GM12875 (cell line): ENCODE measurements at regions not wholly inside any gene's neighbourhood (a gene's known extent, or its start where the extent isn't known, plus 50 kb on each side); places are given as distances from the start of the nearest gene placed in this dataset.
"Not testable (repeated sequence)": the region's sequence is repeated elsewhere in the genome, so short reads cannot be mapped to it uniquely, and the experiment has no call there.

Experiments
- H3K4me3 ChIP-seq: one replicate; pipeline ENCODE4 v1.5.1; 2011; ENCODE audit warnings: low read depth, low read length, control low read depth
- TF ChIP-seq, protein P1 (sequence below): IDR thresholded peaks from 2 replicates; pipeline ENCODE4 v1.5.1; 2011; ENCODE audit warnings: low read depth, mild to moderate bottlenecking, control low read depth, inconsistent platforms, low read length, moderate library complexity, borderline replicate concordance; ENCODE audit not compliant: insufficient read depth

DNA sequence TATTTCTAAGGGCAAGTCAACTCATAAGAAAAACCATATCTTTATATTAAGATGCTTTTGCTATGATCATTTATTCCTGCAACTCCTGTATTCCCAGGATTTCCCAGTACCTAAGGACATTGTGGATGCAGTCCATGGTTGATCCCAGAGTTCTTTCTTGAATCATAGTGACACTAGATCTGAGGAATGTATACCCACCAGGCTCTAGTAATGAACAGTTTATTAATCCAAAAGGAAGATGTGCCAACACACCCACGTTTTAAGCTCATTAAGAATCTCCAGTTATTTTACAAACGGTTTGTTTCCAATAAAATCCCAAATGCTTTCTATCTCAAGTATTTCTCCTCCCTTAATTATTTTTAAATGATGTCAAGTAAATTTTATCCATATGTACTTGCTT is 210.8 kb upstream of the ZEB2 start:
- TF ChIP-seq, protein P1, sequence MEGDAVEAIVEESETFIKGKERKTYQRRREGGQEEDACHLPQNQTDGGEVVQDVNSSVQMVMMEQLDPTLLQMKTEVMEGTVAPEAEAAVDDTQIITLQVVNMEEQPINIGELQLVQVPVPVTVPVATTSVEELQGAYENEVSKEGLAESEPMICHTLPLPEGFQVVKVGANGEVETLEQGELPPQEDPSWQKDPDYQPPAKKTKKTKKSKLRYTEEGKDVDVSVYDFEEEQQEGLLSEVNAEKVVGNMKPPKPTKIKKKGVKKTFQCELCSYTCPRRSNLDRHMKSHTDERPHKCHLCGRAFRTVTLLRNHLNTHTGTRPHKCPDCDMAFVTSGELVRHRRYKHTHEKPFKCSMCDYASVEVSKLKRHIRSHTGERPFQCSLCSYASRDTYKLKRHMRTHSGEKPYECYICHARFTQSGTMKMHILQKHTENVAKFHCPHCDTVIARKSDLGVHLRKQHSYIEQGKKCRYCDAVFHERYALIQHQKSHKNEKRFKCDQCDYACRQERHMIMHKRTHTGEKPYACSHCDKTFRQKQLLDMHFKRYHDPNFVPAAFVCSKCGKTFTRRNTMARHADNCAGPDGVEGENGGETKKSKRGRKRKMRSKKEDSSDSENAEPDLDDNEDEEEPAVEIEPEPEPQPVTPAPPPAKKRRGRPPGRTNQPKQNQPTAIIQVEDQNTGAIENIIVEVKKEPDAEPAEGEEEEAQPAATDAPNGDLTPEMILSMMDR: no peak
- H3K4me3 ChIP-seq: no peak overlapping the region

- H3K4me3 ChIP-seq: not testable (repeated sequence)
These were observed 204.5 kb upstream of the ZEB2 start for GRCh38 chr2:144724460-144724859.

DNA sequence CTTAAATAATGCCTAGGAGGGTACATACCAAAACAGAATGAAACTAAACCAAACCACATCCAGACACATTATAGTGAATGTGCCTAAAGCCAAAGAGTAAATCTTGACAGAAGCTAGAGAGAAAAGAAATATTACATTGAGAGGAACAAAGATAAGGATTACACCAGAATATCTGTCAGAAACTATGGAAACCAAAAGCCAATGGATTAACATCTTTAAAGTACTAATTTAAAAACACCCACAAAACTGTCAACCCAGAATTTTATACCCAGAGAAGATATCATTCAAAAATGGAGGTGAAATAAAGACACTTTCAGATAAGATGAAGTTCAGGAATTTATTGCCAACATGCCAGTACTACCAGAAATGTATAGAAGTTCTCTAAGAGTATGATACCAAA is 198.5 kb upstream of the ZEB2 start:
- TF ChIP-seq, protein P1: no peak
- H3K4me3 ChIP-seq: no peak overlapping the region

DNA sequence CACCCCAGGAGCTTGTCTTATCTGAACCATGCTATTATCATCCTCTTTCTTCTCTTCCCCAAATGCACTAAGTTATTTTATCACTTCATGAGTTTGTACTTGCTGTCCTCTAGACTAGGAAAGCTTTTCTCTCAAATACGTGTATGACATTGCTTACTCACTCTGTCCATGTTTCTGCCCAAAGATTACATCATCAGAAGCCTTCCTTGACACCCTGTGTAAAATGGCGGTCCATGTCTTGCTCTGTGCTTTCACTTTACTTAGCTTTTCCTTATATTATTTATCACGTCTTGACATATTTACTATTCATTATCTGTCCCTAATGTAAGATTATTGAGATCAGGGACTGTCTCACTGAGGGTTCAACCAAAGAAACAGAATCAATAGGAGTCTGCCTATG is 196.1 kb upstream of the ZEB2 start:
- TF ChIP-seq, protein P1: no peak
- no peak overlapping the region for H3K4me3 ChIP-seq

DNA sequence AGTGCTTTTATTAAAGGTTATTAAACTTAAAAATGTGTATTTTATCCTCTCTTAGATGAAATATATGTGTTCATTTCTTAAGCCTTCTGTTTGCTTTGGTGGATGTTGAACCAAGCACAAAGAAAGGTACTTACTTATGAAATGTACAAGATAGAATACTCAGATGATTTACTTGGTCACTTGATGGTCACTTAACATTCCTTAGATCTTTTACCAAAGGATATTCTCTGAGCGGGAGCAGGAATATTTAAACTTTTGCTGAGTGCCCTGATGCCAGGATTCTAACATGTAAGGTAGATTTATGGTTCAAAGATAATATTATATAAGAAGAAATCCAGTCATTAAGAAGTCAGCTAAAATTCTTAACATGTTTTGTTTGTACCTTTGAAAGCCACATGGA is 193.5 kb upstream of the ZEB2 start:
- H3K4me3 ChIP-seq: no peak overlapping the region
- TF ChIP-seq, protein P1: no peak

- TF ChIP-seq, protein P1: no peak
These were observed 192.6 kb upstream of the ZEB2 start for GRCh38 chr2:144712550-144712940.

DNA sequence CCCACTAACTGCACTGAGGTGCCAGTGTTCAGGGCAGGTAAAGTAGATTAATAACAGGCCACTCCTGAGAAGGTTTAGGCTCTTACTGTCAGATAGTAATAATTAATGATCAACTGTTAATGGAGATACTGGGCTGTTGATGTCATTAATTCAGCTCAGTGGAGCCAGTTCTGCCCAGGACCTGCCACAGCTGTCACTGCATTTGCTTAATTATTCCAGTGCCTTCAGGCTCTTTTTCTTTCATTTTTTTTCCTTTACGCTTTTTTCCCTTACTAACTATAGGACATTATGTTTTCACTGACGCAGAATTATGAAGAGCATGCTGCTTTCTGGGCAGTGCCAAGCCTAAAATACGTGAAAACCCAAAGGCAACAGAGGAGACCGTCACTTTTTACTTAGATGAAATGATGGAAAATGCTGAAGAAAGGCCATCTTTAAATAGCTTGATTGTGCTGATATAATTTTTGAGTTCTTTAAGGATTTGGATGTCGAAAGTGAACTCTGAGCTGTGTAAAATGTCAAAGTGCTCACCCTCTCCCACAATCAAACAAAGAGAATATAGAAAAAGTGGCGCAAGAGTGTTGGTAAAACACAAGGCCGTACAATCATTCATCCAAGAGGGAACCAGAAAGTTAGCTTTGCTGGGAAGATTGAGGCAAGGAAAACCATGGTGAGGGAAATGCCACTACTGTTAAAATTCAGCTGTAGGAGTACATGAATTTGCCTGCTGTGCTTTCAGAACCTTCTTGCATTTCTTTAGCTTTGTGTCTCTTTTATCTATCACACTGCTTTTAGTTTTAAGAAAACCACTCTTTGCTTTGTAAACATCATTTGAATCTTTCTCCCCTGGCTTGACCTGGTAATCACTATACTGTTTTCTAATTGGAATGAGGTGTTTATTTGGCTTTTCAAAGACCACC is 192.0 kb upstream of the ZEB2 start:
- H3K4me3 ChIP-seq: no peak overlapping the region
- TF ChIP-seq, protein P1: no peak

More at GRCh38 chr2:144712550-144712940, 192.6 kb upstream of the ZEB2 start:
- no peak overlapping the region for H3K4me3 ChIP-seq
